OCI-LY7 (cell line): ENCODE measurements at regions not wholly inside any gene's neighbourhood (a gene's known extent, or its start where the extent isn't known, plus 50 kb on each side); places are given as distances from the start of the nearest gene placed in this dataset.

Experiments used
- BruUV-seq: library from RNA; stranded (reverse); fragments of 400-500 nt; replicated peaks from 2 replicates; lab custom pipeline; 2021; lab: Mats Ljungman, UMichigan
- CTCF ChIA-PET: fragments of 300-600 bp; sonication (Branson Sonifier 250); formaldehyde crosslinking; loops from one replicate; lab custom pipeline; 2022; ENCODE audit warnings: antibody characterized with exemption; ENCODE audit not compliant: unreplicated experiment; lab: Charles Lee
- POLR2A ChIA-PET: fragments of 300-600 bp; sonication (Branson Sonifier 250); formaldehyde crosslinking; loops from one replicate; lab custom pipeline; 2022; ENCODE audit warnings: antibody characterized with exemption; lab: Charles Lee
- DNase-seq: peaks from one replicate; pipeline ENCODE4 v3.0.0-alpha.2; 2015; ENCODE audit warnings: low spot score
- H2AFZ ChIP-seq: fragments of 200-600 bp; sonication (generic), shearing (Covaris generic); 2 replicates; pipeline ENCODE4 v1.6.1; 2014; ENCODE audit warnings: mild to moderate bottlenecking, antibody characterized with exemption, low read length, moderate library complexity
- H3K27ac ChIP-seq: fragments of 200-600 bp; sonication (generic); 2 replicates; pipeline ENCODE4 v1.5.1; 2014; ENCODE audit warnings: mixed run types, low read depth, mild to moderate bottlenecking, moderate library complexity, low read length, inconsistent platforms; ENCODE audit not compliant: poor library complexity, severe bottlenecking
- H3K36me3 ChIP-seq: fragments of 200-600 bp; sonication (generic); 2 replicates; pipeline ENCODE4 v1.6.1; 2014; ENCODE audit warnings: mild to moderate bottlenecking, antibody characterized with exemption, low read length, moderate library complexity, mixed read lengths; ENCODE audit not compliant: insufficient read depth
- H3K4me1 ChIP-seq: fragments of 200-600 bp; sonication (generic); 2 replicates; pipeline ENCODE4 v1.5.1; 2014; ENCODE audit warnings: mild to moderate bottlenecking, low read length; ENCODE audit not compliant: insufficient read depth, poor library complexity, severe bottlenecking
- H3K4me2 ChIP-seq: fragments of 200-600 bp; sonication (generic); 2 replicates; pipeline ENCODE4 v1.6.1; 2014; ENCODE audit warnings: mild to moderate bottlenecking, low read length
- H3K4me3 ChIP-seq: fragments of 200-600 bp; sonication (generic); 2 replicates; pipeline ENCODE4 v1.5.1; 2014; ENCODE audit warnings: mild to moderate bottlenecking, low read depth, low read length; ENCODE audit not compliant: poor library complexity, severe bottlenecking
- H3K79me2 ChIP-seq: fragments of 200-600 bp; sonication (generic); 2 replicates; pipeline ENCODE4 v1.6.1; 2016; ENCODE audit warnings: low read depth, mild to moderate bottlenecking, low read length, moderate library complexity, mixed read lengths; ENCODE audit not compliant: insufficient read depth
- H3K9me2 ChIP-seq: fragments of 200-600 bp; sonication (generic); 2 replicates; pipeline ENCODE4 v1.6.1; 2016; ENCODE audit warnings: mild to moderate bottlenecking, low read length, mixed read lengths; ENCODE audit not compliant: insufficient read depth
- H3K9me3 ChIP-seq: fragments of 200-600 bp; sonication (generic); 2 replicates; pipeline ENCODE4 v1.6.1; 2014; ENCODE audit warnings: mild to moderate bottlenecking, mixed run types, low read length, mixed read lengths
- H4K20me1 ChIP-seq: fragments of 200-600 bp; sonication (generic); 2 replicates; pipeline ENCODE4 v1.6.1; 2014; ENCODE audit warnings: mild to moderate bottlenecking, antibody characterized with exemption, low read length, moderate library complexity, mixed read lengths; ENCODE audit not compliant: insufficient read depth
- EZH2phosphoT487 ChIP-seq: fragments of 200-600 bp; sonication (generic); IDR thresholded peaks from 2 replicates; pipeline ENCODE4 v1.6.1; 2018; ENCODE audit warnings: low read depth, borderline replicate concordance, mild to moderate bottlenecking, mixed run types, antibody characterized with exemption, low read length, moderate library complexity, mixed read lengths
- intact Hi-C: fragments of 100-400 bp; cut with micrococcal nuclease; formaldehyde crosslinking; loops from one replicate; pipeline ENCODE4 v1.10.0; 2022; ENCODE audit not compliant: unreplicated experiment
- TF ChIP-seq, protein P1 (sequence below): fragments of 200-600 bp; sonication (generic); conservative IDR thresholded peaks from 2 replicates; pipeline ENCODE4 v1.5.1; 2014; ENCODE audit warnings: mild to moderate bottlenecking, antibody characterized with exemption, low read length, moderate library complexity, mixed read lengths

DNA sequence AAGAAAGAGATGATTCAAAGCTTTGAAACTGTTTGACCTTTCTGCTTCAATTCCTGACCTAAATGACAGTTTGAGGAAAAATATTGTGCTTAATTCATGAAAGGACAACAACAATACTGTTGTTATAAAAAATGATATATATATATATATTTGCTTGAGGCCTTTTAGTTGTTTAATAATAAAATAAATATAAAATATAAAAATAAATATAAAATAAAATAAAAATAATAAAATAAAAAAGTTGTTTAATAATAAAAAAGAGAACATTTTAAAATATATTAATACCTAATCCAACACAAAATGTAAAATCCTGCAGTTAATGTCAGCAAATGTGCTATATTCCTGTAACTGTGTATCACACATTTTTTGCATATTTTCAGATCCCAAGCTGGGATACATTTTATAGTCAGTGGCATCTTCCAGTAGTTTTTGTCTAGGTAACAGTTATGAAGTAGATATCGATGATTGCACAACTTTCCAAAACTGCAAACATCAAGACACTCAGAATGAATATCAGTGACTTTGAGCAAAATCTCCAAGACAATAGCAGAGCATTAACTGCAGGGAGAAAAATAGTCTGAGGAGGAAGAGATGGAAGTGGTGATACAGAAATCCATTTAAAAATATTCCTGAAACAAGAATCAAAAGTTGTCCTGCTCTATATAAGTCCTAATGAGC, 375.5 kb upstream of the KLHL1 start:
- H3K4me1 ChIP-seq, result no peaks in the 10 kb centered on the region
- no peaks in the 10 kb centered on the region for H3K79me2 ChIP-seq
- ChIA-PET CTCF (no interaction called here), POLR2A (no interaction called here)
- no peak overlapping the region for H2AFZ ChIP-seq
- no peak overlapping the region for H3K27ac ChIP-seq
- TF ChIP-seq EZH2phosphoT487, result no peak
- TF ChIP-seq, protein P1, sequence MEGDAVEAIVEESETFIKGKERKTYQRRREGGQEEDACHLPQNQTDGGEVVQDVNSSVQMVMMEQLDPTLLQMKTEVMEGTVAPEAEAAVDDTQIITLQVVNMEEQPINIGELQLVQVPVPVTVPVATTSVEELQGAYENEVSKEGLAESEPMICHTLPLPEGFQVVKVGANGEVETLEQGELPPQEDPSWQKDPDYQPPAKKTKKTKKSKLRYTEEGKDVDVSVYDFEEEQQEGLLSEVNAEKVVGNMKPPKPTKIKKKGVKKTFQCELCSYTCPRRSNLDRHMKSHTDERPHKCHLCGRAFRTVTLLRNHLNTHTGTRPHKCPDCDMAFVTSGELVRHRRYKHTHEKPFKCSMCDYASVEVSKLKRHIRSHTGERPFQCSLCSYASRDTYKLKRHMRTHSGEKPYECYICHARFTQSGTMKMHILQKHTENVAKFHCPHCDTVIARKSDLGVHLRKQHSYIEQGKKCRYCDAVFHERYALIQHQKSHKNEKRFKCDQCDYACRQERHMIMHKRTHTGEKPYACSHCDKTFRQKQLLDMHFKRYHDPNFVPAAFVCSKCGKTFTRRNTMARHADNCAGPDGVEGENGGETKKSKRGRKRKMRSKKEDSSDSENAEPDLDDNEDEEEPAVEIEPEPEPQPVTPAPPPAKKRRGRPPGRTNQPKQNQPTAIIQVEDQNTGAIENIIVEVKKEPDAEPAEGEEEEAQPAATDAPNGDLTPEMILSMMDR, result no peak
- no peaks in the 10 kb centered on the region for H4K20me1 ChIP-seq
- intact Hi-C loops, result no loop called here
- no peak for DNase-seq
- BruUV-seq, result no TSS peak
- H3K4me2 ChIP-seq, result no peak overlapping the region
- H3K4me3 ChIP-seq, result no peak overlapping the region
- H3K9me3 ChIP-seq, result no peaks in the 10 kb centered on the region
- H3K9me2 ChIP-seq, result no peaks in the 10 kb centered on the region
- H3K36me3 ChIP-seq, result no peaks in the 10 kb centered on the region

DNA sequence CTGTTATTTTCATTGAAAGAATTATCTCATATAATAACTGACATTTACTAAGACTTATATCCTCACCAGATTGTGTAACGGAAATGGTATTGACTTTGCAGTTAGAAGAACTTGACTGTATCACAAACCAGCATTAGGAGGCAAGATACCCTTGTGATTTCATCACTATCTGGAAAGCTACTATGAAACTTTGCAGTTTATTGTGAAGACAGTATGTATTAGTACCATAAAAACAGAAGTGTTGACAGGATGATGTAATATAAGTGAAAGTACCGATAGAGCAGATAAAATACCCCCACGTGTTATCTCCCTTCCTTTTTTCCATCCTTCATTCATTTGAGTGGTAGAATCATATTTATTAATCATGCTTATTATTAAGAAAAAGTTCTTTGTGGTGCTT, 365.7 kb upstream of the KLHL1 start:
- Histone ChIP-seq H3K4me3 (no peak overlapping the region), H3K79me2 (no peaks in the 10 kb centered on the region), H4K20me1 (no peaks in the 10 kb centered on the region), H3K9me3 (no peaks in the 10 kb centered on the region), H3K9me2 (no peaks in the 10 kb centered on the region), H3K27ac (no peak overlapping the region), H3K36me3 (no peaks in the 10 kb centered on the region), H3K4me1 (no peaks in the 10 kb centered on the region), H2AFZ (no peak overlapping the region), H3K4me2 (no peak overlapping the region)
- no peak for TF ChIP-seq EZH2phosphoT487
- TF ChIP-seq, protein P1, result no peak
- intact Hi-C loops, result no loop called here
- DNase-seq, result no peak
- POLR2A ChIA-PET, result no interaction called here
- CTCF ChIA-PET, result no interaction called here
- no TSS peak for BruUV-seq

DNA sequence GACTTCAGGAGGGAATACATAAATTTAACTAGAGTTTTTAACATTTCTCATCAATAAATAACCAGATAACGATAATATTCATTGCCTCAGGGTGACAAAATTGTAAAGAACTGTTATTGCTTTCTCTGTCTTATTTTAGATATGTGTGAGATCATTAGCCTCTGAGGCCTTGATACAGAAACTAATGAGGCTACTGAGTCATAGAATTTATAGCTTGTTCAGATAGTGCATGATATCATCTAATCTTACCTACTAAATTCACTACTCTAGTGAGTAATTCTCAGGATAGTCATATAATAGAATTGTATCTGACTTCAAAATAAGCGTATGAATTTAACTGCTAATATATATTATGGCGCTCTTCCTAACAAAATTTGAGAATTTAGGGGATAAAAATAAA, 360.8 kb upstream of the KLHL1 start:
- no peak for DNase-seq
- H2AFZ ChIP-seq, result no peak overlapping the region
- TF ChIP-seq EZH2phosphoT487, result no peak
- TF ChIP-seq, protein P1, result no peak
- no peak overlapping the region for H3K27ac ChIP-seq
- H3K4me2 ChIP-seq, result no peak overlapping the region
- no peaks in the 10 kb centered on the region for H3K9me2 ChIP-seq
- CTCF ChIA-PET, result no interaction called here
- POLR2A ChIA-PET, result interaction anchor here (1.1 kb wide), 1 partner anchor 13 kb away, joined by 3 read pairs; no protein-coding TSS in a partner anchor
- no peaks in the 10 kb centered on the region for H3K9me3 ChIP-seq
- H3K4me3 ChIP-seq, result no peak overlapping the region
- no peaks in the 10 kb centered on the region for H4K20me1 ChIP-seq
- no peaks in the 10 kb centered on the region for H3K36me3 ChIP-seq
- H3K79me2 ChIP-seq, result no peaks in the 10 kb centered on the region
- no peaks in the 10 kb centered on the region for H3K4me1 ChIP-seq
- intact Hi-C loops, result no loop called here
- no TSS peak for BruUV-seq
